NCI-H2107 treated with DMSO at 0.1 percent for 48 hours (cell line): ENCODE measurements at regions not wholly inside any gene's neighbourhood (a gene's known extent, or its start where the extent isn't known, plus 50 kb on each side); places are given as distances from the start of the nearest gene placed in this dataset.
"Not testable (repeated sequence)": the region's sequence is repeated elsewhere in the genome, so short reads cannot be mapped to it uniquely, and the experiment has no call there.

Experiments used
- DNase-seq: peaks from one replicate; lab custom pipeline; 2025; ENCODE audit not compliant: unreplicated experiment; lab: John Stamatoyannopoulos, UW

- DNase-seq = no peak
These were observed 141.9 kb downstream of the FCRL5 start for GRCh38 chr1:157410457-157410856.

GRCh38 chr1:157409927-157410326 is 142.4 kb downstream of the FCRL5 start:
- no peak for DNase-seq

- DNase-seq = no peak
These were observed 144.3 kb downstream of the FCRL5 start for GRCh38 chr1:157407917-157408525.

- DNase-seq = no peak
These were observed 144.9 kb downstream of the FCRL5 start for GRCh38 chr1:157407367-157407766.

GRCh38 chr1:157405662-157406061 is 146.7 kb downstream of the FCRL5 start:
- no peak for DNase-seq

GRCh38 chr1:157404614-157405013 is 147.7 kb downstream of the FCRL5 start:
- DNase-seq = no peak

GRCh38 chr1:157404063-157404501 is 148.2 kb downstream of the FCRL5 start:
- no peak for DNase-seq

- DNase-seq = no peak
These were observed 148.7 kb downstream of the FCRL5 start for GRCh38 chr1:157403608-157404007.

- no peak for DNase-seq
These were observed 149.1 kb downstream of the FCRL5 start for GRCh38 chr1:157403203-157403602.

- no peak for DNase-seq
These were observed 151.5 kb downstream of the FCRL5 start for GRCh38 chr1:157400766-157401165.

GRCh38 chr1:157399984-157400382 is 152.3 kb downstream of the FCRL5 start:
- DNase-seq = no peak

GRCh38 chr1:157399343-157399983 is 152.9 kb downstream of the FCRL5 start:
- no peak for DNase-seq

GRCh38 chr1:157390651-157391050 is 161.7 kb downstream of the FCRL5 start:
- no peak for DNase-seq

- no peak for DNase-seq
These were observed 164.3 kb downstream of the FCRL5 start for GRCh38 chr1:157388057-157388456.

- DNase-seq = no peak
These were observed 168.1 kb downstream of the FCRL5 start for GRCh38 chr1:157384258-157384657.

- no peak for DNase-seq
These were observed 170.0 kb downstream of the FCRL5 start for GRCh38 chr1:157382351-157382750.

GRCh38 chr1:157380523-157380922 is 171.8 kb downstream of the FCRL5 start:
- no peak for DNase-seq

GRCh38 chr1:157377280-157377713 is 175.0 kb downstream of the FCRL5 start:
- DNase-seq = peak; percentile 47

- no peak for DNase-seq
These were observed 175.6 kb downstream of the FCRL5 start for GRCh38 chr1:157376681-157377080.

GRCh38 chr1:157372311-157372710 is 180.0 kb downstream of the FCRL5 start:
- DNase-seq = not testable (repeated sequence)

GRCh38 chr1:157371826-157372225 is 180.5 kb downstream of the FCRL5 start:
- no peak for DNase-seq

- DNase-seq = no peak
These were observed 181.1 kb downstream of the FCRL5 start for GRCh38 chr1:157371221-157371620.

- DNase-seq = no peak
These were observed 181.6 kb downstream of the FCRL5 start for GRCh38 chr1:157370698-157371097.
